HFF-Myc (cell line): ENCODE measurements at regions not wholly inside any gene's neighbourhood (a gene's known extent, or its start where the extent isn't known, plus 50 kb on each side); places are given as distances from the start of the nearest gene placed in this dataset.
"Not testable (repeated sequence)": the region's sequence is repeated elsewhere in the genome, so short reads cannot be mapped to it uniquely, and the experiment has no call there.

ENCODE experiments used
- DNase-seq: peaks from one replicate; pipeline ENCODE4 v3.0.0-alpha.2; 2011; ENCODE audit warnings: low read depth; ENCODE audit errors: extremely low read depth
- H3K4me3 ChIP-seq: replicated peaks from 2 replicates; pipeline ENCODE4 v1.5.1; 2011; ENCODE audit warnings: low read depth, mild to moderate bottlenecking, control low read depth, low read length
- CTCF ChIP-seq: IDR thresholded peaks from 2 replicates; pipeline ENCODE4 v1.5.1; 2012; ENCODE audit warnings: mild to moderate bottlenecking, low read depth, low read length, control low read depth; ENCODE audit errors: missing control alignments

DNA sequence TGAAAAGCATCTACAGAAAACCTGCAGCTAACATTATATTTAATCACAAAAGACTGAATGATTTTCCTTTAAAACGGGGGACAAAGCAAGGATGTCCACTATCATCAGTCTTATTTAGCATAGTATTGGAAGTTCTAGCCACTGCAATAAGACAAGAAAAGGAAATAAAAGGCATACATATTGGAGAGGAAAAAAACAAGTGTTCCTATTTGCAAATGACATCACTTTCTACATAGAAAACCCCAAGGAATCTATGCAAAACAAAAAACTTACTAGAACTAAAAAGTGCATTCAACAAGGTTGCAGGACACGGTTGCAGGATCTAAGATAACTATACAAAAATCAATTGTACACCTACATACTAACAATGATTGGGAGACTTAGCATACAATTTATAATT is 101.6 kb upstream of the MEF2A start:
- no peak overlapping the region for H3K4me3 ChIP-seq
- TF ChIP-seq CTCF: no peak
- no peak for DNase-seq

- no peak for DNase-seq
- no peak for TF ChIP-seq CTCF
- H3K4me3 ChIP-seq: no peak overlapping the region
These were observed 99.0 kb upstream of the MEF2A start for GRCh38 chr15:99466701-99467337.

DNA sequence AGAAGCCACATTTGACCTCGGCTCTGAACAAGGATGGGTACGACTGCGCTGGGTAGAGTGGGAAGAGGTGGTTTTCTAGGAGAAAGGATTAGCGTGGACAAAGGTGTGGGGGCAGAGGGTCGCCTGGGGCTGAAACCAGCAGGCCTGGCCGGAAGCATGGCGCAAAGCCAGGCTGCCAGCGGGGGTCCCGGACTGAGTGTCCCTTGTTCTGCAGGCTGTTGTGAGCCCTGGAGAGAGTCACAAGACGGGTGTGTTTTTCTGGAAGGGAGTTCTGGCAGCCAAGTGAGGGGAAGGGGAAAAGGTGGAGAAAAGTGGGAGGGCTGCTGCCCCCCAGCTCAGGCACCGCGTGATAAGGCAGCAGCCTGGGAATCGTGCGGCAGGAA is 98.5 kb upstream of the MEF2A start:
- H3K4me3 ChIP-seq: no peak overlapping the region
- TF ChIP-seq CTCF: no peak
- no peak for DNase-seq

- no peak for DNase-seq
- no peak overlapping the region for H3K4me3 ChIP-seq
- no peak for TF ChIP-seq CTCF
These were observed 97.8 kb upstream of the MEF2A start for GRCh38 chr15:99467853-99468464.

GRCh38 chr15:99470204-99470603 is 95.6 kb upstream of the MEF2A start:
- not testable (repeated sequence) for DNase-seq, H3K4me3 ChIP-seq

GRCh38 chr15:99472416-99473145 is 93.2 kb upstream of the MEF2A start:
- no peak for TF ChIP-seq CTCF

More at GRCh38 chr15:99472416-99473145, 93.2 kb upstream of the MEF2A start:
- no peak for DNase-seq
- no peak overlapping the region for H3K4me3 ChIP-seq
